GM19455 (cell line): ENCODE measurements at regions not wholly inside any gene's neighbourhood (a gene's known extent, or its start where the extent isn't known, plus 50 kb on each side); places are given as distances from the start of the nearest gene placed in this dataset.

Experiments used
- ATAC-seq: cut with Tn5 transposase; IDR thresholded peaks from one replicate; pipeline ENCODE4 v1.9.1; 2021; ENCODE audit not compliant: unreplicated experiment

DNA sequence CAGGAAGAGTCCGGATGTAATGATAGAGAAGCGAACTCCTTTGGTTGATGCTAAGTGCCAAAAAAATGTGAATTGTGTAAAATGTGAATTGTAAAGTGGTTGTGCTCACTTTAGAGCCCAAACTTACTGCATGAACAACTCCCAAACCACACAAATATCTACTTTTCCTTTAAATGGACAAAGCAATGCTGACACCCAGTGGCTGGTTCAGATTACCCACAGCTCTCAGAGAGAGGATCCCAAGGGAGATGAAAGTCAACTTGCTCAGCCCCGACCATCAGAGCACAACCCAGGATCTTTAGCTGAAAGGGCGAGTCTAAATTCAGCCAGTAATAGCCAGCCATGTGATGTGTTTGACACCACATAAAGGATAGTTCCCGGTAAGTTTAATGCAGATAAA is 133.7 kb downstream of the NMUR2 start:
- ATAC-seq = no peak

GRCh38 chr5:152270096-152270495 is 135.0 kb downstream of the NMUR2 start:
- no peak for ATAC-seq

DNA sequence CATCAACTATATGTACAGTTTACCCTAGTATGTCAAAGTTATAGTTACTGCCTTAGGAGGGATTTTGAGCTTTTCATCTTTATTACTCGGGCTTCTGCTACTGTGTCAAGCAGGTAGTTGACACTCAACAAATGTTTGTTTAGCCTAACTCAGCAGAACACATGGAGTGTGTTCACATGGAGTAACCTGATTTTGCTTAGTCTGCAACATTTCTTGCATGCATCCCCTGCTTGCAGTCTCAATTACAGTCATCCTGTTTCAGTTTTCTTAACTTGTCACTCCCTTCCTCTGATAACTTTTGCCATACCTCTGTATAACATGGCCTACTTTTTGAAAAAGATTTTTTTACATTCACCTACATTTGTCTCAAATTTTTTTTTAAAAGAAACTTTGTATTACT is 135.5 kb downstream of the NMUR2 start:
- no peak for ATAC-seq

GRCh38 chr5:152264645-152265254 is 140.3 kb downstream of the NMUR2 start:
- no peak for ATAC-seq

- ATAC-seq = no peak
These were observed 142.4 kb downstream of the NMUR2 start for GRCh38 chr5:152262667-152263066.

GRCh38 chr5:152260940-152261339 is 144.1 kb downstream of the NMUR2 start:
- no peak for ATAC-seq

DNA sequence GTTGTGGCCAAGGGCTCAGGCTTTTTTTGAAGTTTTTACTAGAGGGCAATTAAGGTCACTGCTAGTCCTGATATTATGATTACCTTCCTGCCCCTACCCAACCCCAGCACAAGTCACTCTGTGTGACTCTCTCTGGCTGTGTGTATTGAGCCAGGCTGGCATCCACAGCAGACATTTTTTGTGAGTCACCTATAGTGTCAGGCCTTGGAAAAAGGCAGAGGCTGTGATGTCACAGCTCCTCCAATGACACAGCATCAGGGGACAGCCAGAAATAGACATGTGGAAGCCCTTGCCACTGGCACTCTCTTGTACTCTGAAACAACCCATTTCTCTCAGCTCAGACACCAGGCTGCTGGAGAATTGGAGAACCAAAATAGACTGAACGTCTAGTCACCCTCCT is 145.4 kb downstream of the NMUR2 start:
- no peak for ATAC-seq

GRCh38 chr5:152256580-152256979 is 148.5 kb downstream of the NMUR2 start:
- no peak for ATAC-seq

DNA sequence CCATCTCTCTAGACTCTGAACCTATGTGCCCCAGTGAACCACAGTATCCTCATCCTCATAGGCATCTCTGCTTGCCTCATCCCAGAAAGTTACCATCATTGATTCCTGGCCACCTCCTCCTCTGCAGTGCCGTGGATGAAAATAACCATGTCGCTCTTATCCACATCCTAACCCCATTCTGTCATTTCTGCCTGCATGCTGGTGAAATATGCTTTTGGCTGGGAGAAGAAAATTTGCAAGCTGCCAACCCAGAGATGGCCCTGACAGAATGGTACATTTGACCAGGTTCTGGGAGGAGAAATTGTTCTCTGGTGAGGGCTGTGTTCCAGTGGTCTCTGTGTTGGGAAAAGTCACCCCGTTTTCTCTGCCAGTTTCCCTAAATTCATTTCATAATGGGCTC is 149.7 kb downstream of the NMUR2 start:
- ATAC-seq = no peak

DNA sequence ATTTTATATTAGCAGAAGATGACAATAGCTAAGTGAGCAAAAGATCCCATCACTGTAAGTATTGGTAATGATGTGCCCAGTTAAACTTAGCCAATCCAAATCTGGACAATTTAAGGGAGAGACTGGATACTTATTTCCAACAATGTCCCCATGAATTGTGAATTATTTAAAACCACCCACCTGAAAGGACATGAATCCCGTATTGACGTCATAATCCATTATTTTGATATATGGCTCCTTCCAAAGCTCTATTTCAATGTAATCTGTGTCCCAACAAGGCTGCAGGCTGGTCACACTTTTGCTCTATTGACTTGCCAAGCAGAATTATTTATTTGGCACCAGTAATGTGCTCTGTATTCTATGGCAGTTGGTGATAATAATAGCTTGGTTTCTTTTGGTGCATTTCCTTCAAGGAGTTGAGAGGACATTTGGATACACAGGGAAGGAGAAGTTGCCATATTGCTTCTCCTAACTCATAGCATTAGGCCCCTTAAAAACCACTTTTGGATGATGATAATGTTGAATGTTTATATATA is 157.2 kb downstream of the NMUR2 start:
- ATAC-seq = no peak

DNA sequence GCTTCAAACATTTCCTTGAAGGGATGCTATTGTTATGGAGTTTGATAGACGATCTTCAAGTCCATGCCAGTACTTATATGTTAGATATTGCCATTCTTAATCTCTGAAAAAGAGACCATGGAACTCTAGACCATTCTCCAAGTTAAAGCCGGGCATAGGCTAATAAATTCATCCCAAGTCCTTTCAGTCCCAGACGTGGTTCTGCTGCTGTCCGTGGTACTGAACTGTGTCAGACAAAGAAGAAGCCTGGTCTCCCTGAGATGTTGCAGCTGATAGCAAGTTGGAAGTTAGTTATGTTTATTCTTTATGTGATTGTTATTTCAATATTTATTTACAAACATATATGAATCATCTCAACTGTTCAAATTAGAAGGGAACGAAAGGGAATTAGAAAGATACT is 158.7 kb downstream of the NMUR2 start:
- no peak for ATAC-seq

- ATAC-seq = no peak
These were observed 167.5 kb downstream of the NMUR2 start for GRCh38 chr5:152237531-152237930.

- no peak for ATAC-seq
These were observed 178.9 kb downstream of the NMUR2 start for GRCh38 chr5:152226191-152226590.

DNA sequence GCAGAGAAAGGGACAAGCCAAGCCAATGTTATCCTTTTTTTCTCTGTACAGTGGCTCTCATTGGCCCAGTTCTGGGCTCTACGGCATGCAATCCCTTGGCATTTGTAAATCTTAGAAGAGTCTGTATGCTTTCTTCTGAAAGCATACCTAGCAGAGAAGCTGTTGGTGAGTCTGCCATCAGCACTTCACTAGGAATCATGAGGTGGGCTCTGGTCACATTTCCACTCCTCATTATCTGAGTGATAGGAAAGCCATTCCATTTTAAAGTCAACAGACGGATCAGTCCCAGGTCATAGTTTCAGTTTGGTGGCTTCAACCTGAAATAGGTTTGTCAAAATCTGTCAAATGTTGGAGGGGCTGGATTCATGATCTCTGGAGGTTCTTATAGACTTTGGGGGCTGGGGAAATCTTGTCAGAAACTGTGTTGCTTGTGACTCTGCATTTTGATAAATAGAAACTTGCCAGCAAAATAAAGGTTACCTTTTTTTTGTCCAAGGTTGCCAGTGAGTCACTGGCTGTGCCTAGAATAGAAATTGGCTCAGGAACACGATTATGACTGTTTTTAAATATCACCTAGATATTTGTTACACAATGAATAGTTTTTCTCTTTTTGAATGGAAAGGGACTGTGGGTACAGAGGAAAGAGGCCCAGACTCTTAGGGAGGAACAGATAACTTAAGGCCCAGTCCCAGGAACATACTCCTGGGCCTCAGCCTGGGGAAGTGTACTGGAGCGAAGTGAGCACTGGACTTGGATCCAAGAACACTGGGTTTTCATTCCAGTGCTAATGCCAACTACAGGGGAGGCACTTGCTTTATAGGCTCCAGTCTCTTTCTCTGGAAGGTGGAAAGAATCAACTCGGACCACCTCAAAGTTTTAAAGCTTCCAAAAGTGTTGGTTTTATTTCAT is 183.1 kb downstream of the NMUR2 start:
- ATAC-seq = no peak

DNA sequence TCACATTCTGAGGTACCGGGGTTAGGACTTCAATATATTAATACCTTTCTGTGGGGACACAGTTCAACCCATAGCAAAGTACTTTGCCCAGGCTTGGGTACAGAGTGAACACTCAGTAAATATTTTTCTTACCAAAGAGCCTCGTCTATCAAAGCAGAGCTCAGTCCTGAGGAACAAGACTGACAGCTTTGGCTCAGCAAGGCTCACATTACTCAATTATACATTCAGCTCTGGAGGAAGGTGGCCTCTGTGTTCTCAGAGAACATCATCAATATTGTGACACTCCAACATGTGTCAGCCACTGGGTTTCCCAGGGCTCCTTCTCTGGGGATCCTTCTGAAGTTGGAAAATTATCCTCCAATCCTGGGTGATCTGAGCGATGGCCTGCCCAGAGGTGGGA is 186.4 kb downstream of the NMUR2 start:
- no peak for ATAC-seq

GRCh38 chr5:152205804-152206203 is 199.3 kb downstream of the NMUR2 start:
- no peak for ATAC-seq

DNA sequence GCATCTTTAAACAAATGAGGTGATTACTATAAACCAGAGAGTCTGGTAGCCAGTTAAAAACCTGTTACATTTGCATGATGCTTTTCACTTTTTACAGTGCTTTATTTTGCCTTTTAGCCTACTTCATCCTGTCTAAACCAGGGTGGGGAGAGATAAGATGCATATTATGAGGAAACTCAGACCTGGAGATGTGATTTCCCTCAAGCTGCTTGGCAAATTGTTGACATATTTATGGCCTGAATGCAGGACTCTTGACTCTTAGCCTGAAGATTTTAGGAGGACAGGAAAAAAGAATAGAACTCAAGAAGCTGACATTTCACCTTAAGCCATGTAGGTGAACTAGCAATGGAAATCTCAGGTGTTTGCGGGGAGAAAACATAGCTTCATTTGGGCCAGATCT is 202.8 kb downstream of the NMUR2 start:
- ATAC-seq = no peak

- no peak for ATAC-seq
These were observed 211.5 kb downstream of the NMUR2 start for GRCh38 chr5:152193391-152194107.

DNA sequence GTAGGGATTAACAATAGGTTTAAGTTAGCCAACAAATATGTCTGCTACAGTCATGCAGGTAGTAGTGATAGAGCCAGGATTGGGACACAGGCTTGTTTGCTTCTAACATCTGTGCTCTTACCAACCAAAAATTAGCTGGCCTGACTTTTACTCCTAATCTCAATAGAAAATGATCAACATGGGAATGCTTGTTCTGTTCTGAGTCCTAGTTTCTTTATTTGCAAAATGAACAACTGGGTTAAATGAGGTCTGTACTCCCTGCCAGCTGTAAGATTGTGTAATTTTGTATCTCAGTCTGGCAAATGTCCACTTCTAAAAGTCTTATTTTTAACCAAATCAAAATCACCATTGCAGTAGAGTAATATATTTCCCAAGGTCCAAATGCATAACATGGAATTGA is 216.8 kb downstream of the NMUR2 start:
- no peak for ATAC-seq

- no peak for ATAC-seq
These were observed 217.4 kb downstream of the NMUR2 start for GRCh38 chr5:152187668-152188067.

DNA sequence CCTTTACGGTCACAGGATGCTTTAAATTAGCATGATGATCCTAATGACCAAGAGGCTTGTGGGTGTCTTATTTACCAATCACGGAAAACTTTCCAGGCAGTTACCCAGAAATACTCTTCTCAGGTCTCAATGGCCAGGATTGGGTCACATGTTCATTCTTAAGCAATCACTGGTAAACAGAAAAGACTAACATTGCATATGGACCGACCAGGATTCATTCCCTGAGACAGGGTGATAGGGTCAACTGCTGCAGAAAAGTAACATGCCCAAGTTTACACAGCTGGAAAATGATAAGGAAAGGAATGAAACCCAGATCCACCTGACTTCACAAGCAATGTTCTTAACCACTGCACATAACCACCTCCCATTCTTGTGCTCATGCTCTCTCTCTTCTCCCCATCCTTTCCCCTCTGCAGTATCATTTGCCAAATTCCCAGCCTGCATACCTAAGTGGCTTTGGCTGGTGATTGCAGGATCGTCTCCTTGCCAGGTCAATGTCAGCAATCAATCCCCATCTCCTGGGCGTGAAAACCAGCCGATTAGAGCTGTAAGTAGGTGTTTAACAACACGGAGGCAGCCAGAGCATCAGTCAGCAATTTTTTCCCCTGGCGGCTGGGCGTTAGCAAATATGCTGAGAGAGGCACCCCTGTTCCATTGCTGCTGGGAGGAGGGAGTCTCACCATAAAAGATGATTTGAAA is 219.4 kb downstream of the NMUR2 start:
- ATAC-seq = no peak
